Upper lobe of right lung (tissue), 1 donor: ENCODE measurements at regions not wholly inside any gene's neighbourhood (a gene's known extent, or its start where the extent isn't known, plus 50 kb on each side); places are given as distances from the start of the nearest gene placed in this dataset.
"Not testable (repeated sequence)": the region's sequence is repeated elsewhere in the genome, so short reads cannot be mapped to it uniquely, and the experiment has no call there.

ENCODE experiments used
- ATAC-seq: fragments of 200-7000 bp; cut with Tn5 transposase; one replicate; pipeline ENCODE4 v1.9.1; 2020; ENCODE audit warnings: mild to moderate bottlenecking, moderate library complexity
- DNase-seq: peaks from one replicate; pipeline ENCODE4 v3.0.0-alpha.2; 2020
- H3K27ac ChIP-seq: fragments of 200-600 bp; one replicate; pipeline ENCODE4 v1.8.0; 2022
- H3K27me3 ChIP-seq: fragments of 200-600 bp; one replicate; pipeline ENCODE4 v1.8.0; 2022; ENCODE audit warnings: mild to moderate bottlenecking
- H3K36me3 ChIP-seq: fragments of 200-600 bp; one replicate; pipeline ENCODE4 v1.8.0; 2022
- H3K4me1 ChIP-seq: fragments of 200-600 bp; one replicate; pipeline ENCODE4 v1.8.0; 2022
- H3K4me3 ChIP-seq: fragments of 200-600 bp; one replicate; pipeline ENCODE4 v1.8.0; 2022; ENCODE audit warnings: mild to moderate bottlenecking
- H3K9me3 ChIP-seq: fragments of 200-600 bp; one replicate; pipeline ENCODE4 v1.8.0; 2022
- intact Hi-C: fragments of 100-400 bp; cut with DNase I; formaldehyde crosslinking; loops from one replicate; pipeline ENCODE4 v1.11.0; 2022
- TF ChIP-seq, protein P1 (sequence below): fragments of 200-600 bp; IDR thresholded peaks from one replicate; pipeline ENCODE4 v1.8.0; 2022; ENCODE audit warnings: antibody characterized with exemption
- donor health status: DM: no; HTN: yes; CAD: no; lungs with severe emphysema.

DNA sequence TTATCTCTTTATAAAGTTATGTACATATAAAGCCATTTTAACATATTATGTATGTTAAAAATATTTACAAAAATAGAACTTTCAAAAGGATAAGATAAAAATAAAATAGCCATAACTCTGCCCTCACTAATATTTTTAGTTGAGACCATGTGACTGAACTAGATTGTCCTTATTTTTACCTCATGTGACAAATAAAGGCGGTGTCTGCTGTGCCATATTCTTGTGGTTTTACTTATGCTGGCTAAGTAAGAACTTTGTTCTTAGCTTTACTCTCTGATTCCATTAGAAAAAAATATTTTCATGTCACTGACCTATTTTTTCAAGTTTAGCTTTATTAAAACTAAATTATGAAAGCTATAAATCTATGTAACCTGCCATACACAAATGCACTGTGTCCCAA, 135.6 kb upstream of the TSC22D1 start:
- intact Hi-C loops = no loop called here
- Histone ChIP-seq H3K36me3 (no peaks in the 10 kb centered on the region), H3K27ac (no peak overlapping the region), H3K4me3 (no peak overlapping the region), H3K4me1 (no peaks in the 10 kb centered on the region), H3K9me3 (no peaks in the 10 kb centered on the region), H3K27me3 (no peaks in the 10 kb centered on the region)
- TF ChIP-seq, protein P1, sequence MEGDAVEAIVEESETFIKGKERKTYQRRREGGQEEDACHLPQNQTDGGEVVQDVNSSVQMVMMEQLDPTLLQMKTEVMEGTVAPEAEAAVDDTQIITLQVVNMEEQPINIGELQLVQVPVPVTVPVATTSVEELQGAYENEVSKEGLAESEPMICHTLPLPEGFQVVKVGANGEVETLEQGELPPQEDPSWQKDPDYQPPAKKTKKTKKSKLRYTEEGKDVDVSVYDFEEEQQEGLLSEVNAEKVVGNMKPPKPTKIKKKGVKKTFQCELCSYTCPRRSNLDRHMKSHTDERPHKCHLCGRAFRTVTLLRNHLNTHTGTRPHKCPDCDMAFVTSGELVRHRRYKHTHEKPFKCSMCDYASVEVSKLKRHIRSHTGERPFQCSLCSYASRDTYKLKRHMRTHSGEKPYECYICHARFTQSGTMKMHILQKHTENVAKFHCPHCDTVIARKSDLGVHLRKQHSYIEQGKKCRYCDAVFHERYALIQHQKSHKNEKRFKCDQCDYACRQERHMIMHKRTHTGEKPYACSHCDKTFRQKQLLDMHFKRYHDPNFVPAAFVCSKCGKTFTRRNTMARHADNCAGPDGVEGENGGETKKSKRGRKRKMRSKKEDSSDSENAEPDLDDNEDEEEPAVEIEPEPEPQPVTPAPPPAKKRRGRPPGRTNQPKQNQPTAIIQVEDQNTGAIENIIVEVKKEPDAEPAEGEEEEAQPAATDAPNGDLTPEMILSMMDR = no peak
- ATAC-seq (no peak), DNase-seq (no peak)

DNA sequence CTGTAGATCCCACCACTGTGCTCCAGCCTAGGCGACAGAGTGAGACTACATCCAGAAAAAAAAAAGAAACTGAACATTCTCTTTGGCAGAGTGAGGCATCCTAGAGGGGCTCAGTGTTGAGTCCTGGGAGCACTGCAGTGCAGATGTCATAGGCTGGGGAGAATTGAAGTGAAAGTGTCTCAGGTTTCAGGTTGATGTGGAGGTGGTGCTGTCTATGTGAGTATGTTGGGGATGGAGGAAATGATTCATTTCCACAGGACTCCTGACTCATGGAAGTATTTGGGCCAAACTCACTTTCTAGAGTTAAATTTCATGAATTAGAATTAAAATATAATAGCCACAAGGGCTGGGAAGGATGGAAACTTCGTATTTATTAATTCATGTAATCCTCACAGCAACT, 134.4 kb upstream of the TSC22D1 start:
- Histone ChIP-seq H3K4me1 (no peaks in the 10 kb centered on the region), H3K27ac (no peak overlapping the region), H3K9me3 (no peaks in the 10 kb centered on the region), H3K36me3 (no peaks in the 10 kb centered on the region), H3K4me3 (no peak overlapping the region), H3K27me3 (no peaks in the 10 kb centered on the region)
- no peak for ATAC-seq
- TF ChIP-seq, protein P1 = no peak
- intact Hi-C loops = no loop called here
- no peak for DNase-seq

DNA sequence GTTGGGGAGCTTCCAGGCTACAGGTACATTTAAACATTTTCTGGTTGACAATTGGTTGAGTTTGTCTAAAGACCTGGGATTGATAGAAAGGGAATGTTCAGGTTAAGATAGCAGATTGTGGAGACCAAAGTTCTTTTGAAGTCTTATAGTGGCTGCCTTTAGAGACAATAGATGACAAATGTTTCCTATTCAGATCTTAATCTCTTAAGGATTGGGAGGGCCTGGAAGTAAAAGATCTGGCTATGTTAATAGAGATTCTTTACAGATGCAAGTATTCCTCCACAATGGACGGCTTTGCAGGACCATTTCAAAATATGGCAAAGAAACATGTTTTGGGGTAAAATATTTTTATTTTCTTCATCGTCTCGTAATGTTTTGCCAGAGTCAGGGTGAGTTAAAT, 128.7 kb upstream of the TSC22D1 start:
- intact Hi-C loops, DNase-seq, H3K27ac ChIP-seq, H3K4me1 ChIP-seq, H3K4me3 ChIP-seq, H3K9me3 ChIP-seq, ATAC-seq, H3K27me3 ChIP-seq, H3K36me3 ChIP-seq: not testable (repeated sequence)

DNA sequence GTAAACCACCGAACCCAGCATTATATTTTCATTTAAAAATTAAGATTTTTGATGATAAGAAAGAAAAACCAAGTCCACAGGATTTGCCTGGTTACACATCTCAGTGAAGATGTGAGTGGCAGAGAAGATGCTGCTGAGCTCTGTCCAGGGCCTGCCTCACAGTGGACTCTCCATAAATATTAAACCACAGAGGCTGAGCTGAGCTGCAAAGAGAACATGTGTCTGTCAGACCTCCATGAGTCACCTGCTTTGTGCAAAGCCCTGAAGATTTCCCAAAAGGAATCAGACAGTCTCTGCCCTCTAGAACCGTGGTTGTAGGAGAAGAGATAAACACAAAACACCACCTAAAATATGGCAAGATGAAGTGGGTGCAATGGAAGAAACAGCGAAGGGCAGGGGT, 127.2 kb upstream of the TSC22D1 start:
- no peak for DNase-seq
- ATAC-seq = no peak
- intact Hi-C loops = no loop called here
- Histone ChIP-seq H3K9me3 (no peaks in the 10 kb centered on the region), H3K36me3 (no peaks in the 10 kb centered on the region), H3K4me1 (no peaks in the 10 kb centered on the region), H3K4me3 (no peak overlapping the region), H3K27ac (no peak overlapping the region), H3K27me3 (no peaks in the 10 kb centered on the region)
- TF ChIP-seq, protein P1 = no peak

DNA sequence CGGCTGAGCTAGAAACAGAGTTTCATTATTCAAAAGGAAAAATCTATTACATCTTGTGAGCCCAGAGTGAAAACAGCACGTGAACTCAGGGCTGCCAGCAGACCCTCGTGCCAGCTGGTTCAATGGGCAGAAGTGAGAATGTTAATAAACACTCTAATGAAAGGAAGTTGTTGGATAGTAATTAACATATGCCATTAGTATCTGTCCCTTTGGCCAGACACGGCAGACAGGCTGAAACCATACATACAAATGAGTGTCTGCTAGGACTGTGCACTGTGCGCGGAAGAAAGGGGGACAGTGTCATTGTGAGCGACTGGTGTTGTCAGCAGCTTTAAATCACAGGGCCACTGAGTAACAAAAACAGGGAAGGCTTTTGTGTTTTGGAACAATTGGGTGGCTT, 121.9 kb upstream of the TSC22D1 start:
- intact Hi-C loops = no loop called here
- ATAC-seq (no peak), DNase-seq (no peak)

DNA sequence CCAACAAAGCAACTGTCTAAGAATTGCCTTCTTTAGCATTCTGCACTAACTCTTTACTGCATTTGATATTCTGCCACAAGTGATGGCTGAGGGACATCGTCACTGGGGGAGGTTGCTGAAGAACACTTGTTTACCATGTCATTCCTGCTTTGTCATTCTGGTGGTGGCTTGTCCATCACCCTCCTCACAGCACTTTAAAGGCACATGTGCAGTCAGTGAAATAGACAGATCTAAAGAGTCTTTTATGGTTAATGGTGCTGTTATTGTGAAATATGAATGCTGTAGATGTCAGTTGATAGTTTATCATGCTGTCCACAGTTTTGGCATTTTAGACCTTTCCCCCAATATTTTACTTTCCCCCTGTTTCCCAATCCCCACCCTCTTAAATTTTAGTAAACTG, 120.9 kb upstream of the TSC22D1 start:
- intact Hi-C loops = no loop called here
- DNase-seq (no peak), ATAC-seq (no peak)
- TF ChIP-seq, protein P1 = no peak
- no peak overlapping the region for H3K4me3 ChIP-seq
- H3K4me1 ChIP-seq = no peaks in the 10 kb centered on the region
- no peaks in the 10 kb centered on the region for H3K27me3 ChIP-seq
- H3K27ac ChIP-seq = no peak overlapping the region
- H3K36me3 ChIP-seq = no peaks in the 10 kb centered on the region
- H3K9me3 ChIP-seq = no peaks in the 10 kb centered on the region

More for the DNA sequence above, 121.9 kb upstream of the TSC22D1 start:
- TF ChIP-seq, protein P1 = no peak
- H3K4me3 ChIP-seq = no peak overlapping the region
- H3K27me3 ChIP-seq = no peaks in the 10 kb centered on the region
- H3K36me3 ChIP-seq = no peaks in the 10 kb centered on the region
- H3K4me1 ChIP-seq = no peaks in the 10 kb centered on the region
- H3K27ac ChIP-seq = no peak overlapping the region
- H3K9me3 ChIP-seq = no peaks in the 10 kb centered on the region
